NCI-H1417 treated with DMSO at 0.1 percent for 48 hours (cell line): ENCODE measurements at regions not wholly inside any gene's neighbourhood (a gene's known extent, or its start where the extent isn't known, plus 50 kb on each side); places are given as distances from the start of the nearest gene placed in this dataset.

Source experiments
- DNase-seq: peaks from one replicate; lab custom pipeline; 2025; lab: John Stamatoyannopoulos, UW

GRCh38 chr14:42750771-42751170 lies 1144.1 kb downstream of the LRFN5 start:
- no peak for DNase-seq

GRCh38 chr14:42742084-42742483 lies 1135.4 kb downstream of the LRFN5 start:
- DNase-seq, result no peak

- no peak for DNase-seq
These were observed 1129.7 kb downstream of the LRFN5 start for GRCh38 chr14:42736408-42736807.

GRCh38 chr14:42734041-42734440 lies 1127.4 kb downstream of the LRFN5 start:
- DNase-seq, result no peak

GRCh38 chr14:42732005-42732404 lies 1125.3 kb downstream of the LRFN5 start:
- DNase-seq, result no peak

- DNase-seq, result no peak
These were observed 1124.8 kb downstream of the LRFN5 start for GRCh38 chr14:42731480-42731879.

GRCh38 chr14:42729681-42730080 lies 1123.0 kb downstream of the LRFN5 start:
- DNase-seq, result no peak

GRCh38 chr14:42719391-42719790 lies 1112.7 kb downstream of the LRFN5 start:
- DNase-seq, result peak; percentile 82

GRCh38 chr14:42715316-42715715 lies 1108.6 kb downstream of the LRFN5 start:
- DNase-seq, result no peak

- DNase-seq, result no peak
These were observed 1103.4 kb downstream of the LRFN5 start for GRCh38 chr14:42710071-42710470.

- no peak for DNase-seq
These were observed 1096.8 kb downstream of the LRFN5 start for GRCh38 chr14:42703501-42703900.

GRCh38 chr14:42687421-42687820 lies 1080.7 kb downstream of the LRFN5 start:
- no peak for DNase-seq

GRCh38 chr14:42683707-42684106 lies 1077.0 kb downstream of the LRFN5 start:
- DNase-seq, result no peak

- DNase-seq, result no peak
These were observed 1070.0 kb downstream of the LRFN5 start for GRCh38 chr14:42676636-42677035.

GRCh38 chr14:42673963-42674362 lies 1067.3 kb downstream of the LRFN5 start:
- DNase-seq, result no peak

- no peak for DNase-seq
These were observed 1065.0 kb downstream of the LRFN5 start for GRCh38 chr14:42671636-42672035.

GRCh38 chr14:42665083-42665482 lies 1058.4 kb downstream of the LRFN5 start:
- DNase-seq, result no peak

GRCh38 chr14:42664190-42664589 lies 1057.5 kb downstream of the LRFN5 start:
- no peak for DNase-seq

- no peak for DNase-seq
These were observed 1048.0 kb downstream of the LRFN5 start for GRCh38 chr14:42654707-42655106.

GRCh38 chr14:42642787-42643186 lies 1036.1 kb downstream of the LRFN5 start:
- DNase-seq, result no peak

- no peak for DNase-seq
These were observed 1026.9 kb downstream of the LRFN5 start for GRCh38 chr14:42633504-42634095.

GRCh38 chr14:42629553-42629952 lies 1022.9 kb downstream of the LRFN5 start:
- DNase-seq, result no peak

GRCh38 chr14:42628602-42629001 lies 1021.9 kb downstream of the LRFN5 start:
- no peak for DNase-seq

- DNase-seq, result no peak
These were observed 1020.3 kb downstream of the LRFN5 start for GRCh38 chr14:42626986-42627385.
